ENCODE measurements at regions not wholly inside any gene's neighbourhood (a gene's known extent, or its start where the extent isn't known, plus 50 kb on each side); places are given as distances from the start of the nearest gene placed in this dataset.

DNA sequence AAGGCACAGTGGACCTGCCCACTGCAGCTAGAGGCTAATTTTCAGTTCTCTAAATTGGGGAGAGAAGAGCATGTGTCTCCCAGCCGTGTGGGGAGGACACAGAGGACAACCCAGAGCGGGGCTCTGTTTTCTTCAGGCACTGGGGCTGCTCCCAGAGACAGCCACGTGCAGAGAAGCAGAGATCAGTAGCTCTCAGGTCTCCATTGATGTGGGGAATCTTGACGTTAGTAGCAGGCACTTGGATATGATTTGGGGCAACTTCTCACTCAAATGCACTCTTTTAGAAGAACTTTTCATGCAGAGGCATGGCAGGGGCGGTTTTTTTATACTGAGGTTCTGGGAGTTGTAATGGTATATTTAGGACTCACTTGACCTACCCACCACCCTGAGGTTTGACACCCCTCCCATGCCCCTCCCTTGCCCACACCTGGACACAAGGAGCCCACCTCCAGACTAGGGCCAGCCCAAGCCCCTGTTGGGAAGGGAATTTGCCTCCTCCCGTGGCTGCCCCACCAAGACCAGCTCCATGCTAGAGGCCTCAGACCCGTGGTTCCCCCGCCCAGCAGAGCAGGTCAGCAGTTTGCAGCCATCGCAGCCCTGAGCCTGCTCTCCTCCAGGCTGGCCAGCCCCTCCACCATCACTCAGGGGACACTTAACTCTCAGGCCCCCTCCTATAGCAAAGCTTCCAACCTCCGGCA lies 94.2 kb upstream of the RTL6 start:
- ATAC-seq (ENCODE audit: insufficient number of reproducible peaks, low FRiP score, low read depth) (no peak), DNase-seq (ENCODE audit: low spot score) (no peak)
- no peak overlapping the region for H3K27ac ChIP-seq
- no peaks in the 10 kb centered on the region for H3K9me3 ChIP-seq
- no peak overlapping the region for H3K4me3 ChIP-seq
- no peaks in the 10 kb centered on the region for H3K27me3 ChIP-seq (replicated peaks; ENCODE audit: insufficient read depth)
- TF ChIP-seq, protein P1, sequence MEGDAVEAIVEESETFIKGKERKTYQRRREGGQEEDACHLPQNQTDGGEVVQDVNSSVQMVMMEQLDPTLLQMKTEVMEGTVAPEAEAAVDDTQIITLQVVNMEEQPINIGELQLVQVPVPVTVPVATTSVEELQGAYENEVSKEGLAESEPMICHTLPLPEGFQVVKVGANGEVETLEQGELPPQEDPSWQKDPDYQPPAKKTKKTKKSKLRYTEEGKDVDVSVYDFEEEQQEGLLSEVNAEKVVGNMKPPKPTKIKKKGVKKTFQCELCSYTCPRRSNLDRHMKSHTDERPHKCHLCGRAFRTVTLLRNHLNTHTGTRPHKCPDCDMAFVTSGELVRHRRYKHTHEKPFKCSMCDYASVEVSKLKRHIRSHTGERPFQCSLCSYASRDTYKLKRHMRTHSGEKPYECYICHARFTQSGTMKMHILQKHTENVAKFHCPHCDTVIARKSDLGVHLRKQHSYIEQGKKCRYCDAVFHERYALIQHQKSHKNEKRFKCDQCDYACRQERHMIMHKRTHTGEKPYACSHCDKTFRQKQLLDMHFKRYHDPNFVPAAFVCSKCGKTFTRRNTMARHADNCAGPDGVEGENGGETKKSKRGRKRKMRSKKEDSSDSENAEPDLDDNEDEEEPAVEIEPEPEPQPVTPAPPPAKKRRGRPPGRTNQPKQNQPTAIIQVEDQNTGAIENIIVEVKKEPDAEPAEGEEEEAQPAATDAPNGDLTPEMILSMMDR (IDR thresholded peaks at IDR 0.05), result no peak
- no peaks in the 10 kb centered on the region for H3K36me3 ChIP-seq
- H3K4me1 ChIP-seq (ENCODE audit: control insufficient read depth in 1 of 2, low read depth in 2 of 2), result no peaks in the 10 kb centered on the region

DNA sequence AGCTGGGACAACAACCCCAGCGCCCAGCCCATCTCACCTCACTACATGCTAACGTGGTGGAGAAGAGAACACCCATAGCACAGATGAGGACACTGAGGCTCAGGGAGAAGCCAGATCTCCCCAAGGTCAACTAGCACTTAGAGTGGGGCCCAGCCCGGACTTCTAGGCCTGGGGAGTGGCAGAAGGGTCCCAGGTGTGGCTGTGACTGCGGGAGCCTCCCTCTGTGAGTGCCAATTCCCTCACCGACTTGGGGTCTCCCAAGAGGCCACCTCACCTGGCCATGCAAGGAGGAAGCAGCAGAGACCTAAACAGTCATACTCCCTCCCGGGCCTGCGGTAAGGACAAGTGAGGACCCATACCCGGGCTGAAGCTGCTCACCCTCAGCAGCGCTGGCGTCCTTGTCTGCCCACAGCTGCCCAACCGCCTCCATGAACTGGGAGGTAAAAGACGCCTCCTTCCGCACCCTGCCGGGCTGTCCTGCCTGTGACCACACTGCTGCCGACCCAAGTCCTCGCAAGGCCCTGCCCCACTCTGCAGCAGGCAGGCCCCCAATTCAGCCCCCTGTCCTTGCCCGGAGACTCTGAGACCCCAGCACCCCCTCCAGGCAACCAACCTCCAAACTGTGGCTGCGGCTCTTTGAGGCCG lies 93.2 kb upstream of the RTL6 start:
- no peak overlapping the region for H3K4me3 ChIP-seq
- no peak for ATAC-seq (ENCODE audit: insufficient number of reproducible peaks, low FRiP score, low read depth)
- no peaks in the 10 kb centered on the region for H3K4me1 ChIP-seq (ENCODE audit: control insufficient read depth in 1 of 2, low read depth in 2 of 2)
- H3K9me3 ChIP-seq, result no peaks in the 10 kb centered on the region
- no peaks in the 10 kb centered on the region for H3K36me3 ChIP-seq
- no peaks in the 10 kb centered on the region for H3K27me3 ChIP-seq (replicated peaks; ENCODE audit: insufficient read depth)
- TF ChIP-seq, protein P1 (IDR thresholded peaks at IDR 0.05), result no peak
- no peak for DNase-seq (ENCODE audit: low spot score)
- no peak overlapping the region for H3K27ac ChIP-seq

DNA sequence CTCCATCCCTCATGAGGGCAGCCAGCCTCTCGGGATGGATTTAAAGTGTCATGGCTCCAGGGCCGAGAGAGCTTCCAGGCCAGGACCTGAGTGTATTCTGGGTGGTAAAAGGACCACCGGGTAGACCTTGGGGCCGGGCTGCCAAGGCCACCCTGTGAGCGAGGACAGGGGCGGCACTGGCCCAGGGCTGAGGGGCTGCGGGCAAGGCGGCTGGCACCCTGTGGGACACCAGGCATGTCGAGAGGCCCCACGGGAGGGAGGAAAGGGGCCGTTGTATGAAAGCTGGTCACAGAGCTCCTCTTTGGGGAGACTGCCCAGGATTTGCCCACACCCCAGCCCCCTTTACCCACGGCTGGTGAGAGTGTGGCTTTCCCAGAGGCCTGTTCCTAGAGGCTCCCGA lies 92.3 kb upstream of the RTL6 start:
- Histone ChIP-seq H3K27me3 (replicated peaks; ENCODE audit: insufficient read depth) (no peaks in the 10 kb centered on the region), H3K4me3 (no peak overlapping the region), H3K27ac (no peak overlapping the region), H3K36me3 (no peaks in the 10 kb centered on the region), H3K4me1 (ENCODE audit: control insufficient read depth in 1 of 2, low read depth in 2 of 2) (no peaks in the 10 kb centered on the region), H3K9me3 (no peaks in the 10 kb centered on the region)
- no peak for ATAC-seq (ENCODE audit: insufficient number of reproducible peaks, low FRiP score, low read depth)
- DNase-seq (ENCODE audit: low spot score), result no peak
- TF ChIP-seq, protein P1 (IDR thresholded peaks at IDR 0.05), result no peak

DNA sequence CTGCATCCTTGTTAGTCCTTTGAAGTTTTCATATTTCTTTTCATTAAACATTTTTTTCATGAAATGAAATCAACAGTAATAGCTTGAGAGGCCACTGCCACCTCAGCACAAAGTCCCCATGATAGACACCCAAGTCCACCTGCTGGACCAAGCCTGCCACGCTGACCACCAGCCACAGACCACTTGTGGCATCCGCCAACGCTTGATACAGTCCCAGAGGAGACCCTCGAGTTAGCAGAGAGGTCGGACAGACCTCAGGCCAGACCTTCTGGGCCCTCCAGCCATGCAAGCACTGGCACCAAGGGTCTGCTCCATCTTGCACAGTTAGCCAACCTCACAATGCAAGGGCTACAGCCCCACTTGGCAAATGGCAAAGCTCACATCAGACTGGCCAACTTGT lies 91.8 kb upstream of the RTL6 start:
- TF ChIP-seq, protein P1 (IDR thresholded peaks at IDR 0.05), result no peak
- H3K27ac ChIP-seq, result no peak overlapping the region
- no peaks in the 10 kb centered on the region for H3K9me3 ChIP-seq
- no peaks in the 10 kb centered on the region for H3K27me3 ChIP-seq (replicated peaks; ENCODE audit: insufficient read depth)
- no peaks in the 10 kb centered on the region for H3K36me3 ChIP-seq
- DNase-seq (ENCODE audit: low spot score), result no peak
- ATAC-seq (ENCODE audit: insufficient number of reproducible peaks, low FRiP score, low read depth), result no peak
- H3K4me3 ChIP-seq, result no peak overlapping the region
- H3K4me1 ChIP-seq (ENCODE audit: control insufficient read depth in 1 of 2, low read depth in 2 of 2), result no peaks in the 10 kb centered on the region

DNA sequence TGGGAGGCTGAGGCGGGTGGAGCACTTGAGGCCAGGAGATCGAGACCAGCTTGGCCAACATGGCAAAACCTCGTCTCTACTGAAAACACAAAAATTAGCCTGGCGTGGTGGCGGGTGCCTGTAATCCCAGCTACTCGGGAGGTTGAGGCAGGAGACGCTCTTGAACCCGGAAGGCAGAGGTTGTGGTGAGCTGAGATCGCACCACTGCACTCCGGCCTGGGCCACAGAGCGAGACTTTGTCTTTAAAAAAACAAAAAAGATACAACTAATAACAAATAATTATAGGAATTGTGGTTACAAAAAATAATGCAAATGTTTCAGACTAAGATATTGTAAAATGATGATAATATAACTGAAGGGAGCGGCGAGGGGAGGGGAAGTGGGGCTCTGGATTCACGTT lies 90.3 kb upstream of the RTL6 start:
- H3K9me3 ChIP-seq, result no peaks in the 10 kb centered on the region
- TF ChIP-seq, protein P1 (IDR thresholded peaks at IDR 0.05), result no peak
- DNase-seq (ENCODE audit: low spot score) (no peak), ATAC-seq (ENCODE audit: insufficient number of reproducible peaks, low FRiP score, low read depth) (no peak)
- H3K36me3 ChIP-seq, result no peaks in the 10 kb centered on the region
- H3K4me3 ChIP-seq, result no peak overlapping the region
- H3K27ac ChIP-seq, result no peak overlapping the region
- H3K27me3 ChIP-seq (replicated peaks; ENCODE audit: insufficient read depth), result no peaks in the 10 kb centered on the region
- no peaks in the 10 kb centered on the region for H3K4me1 ChIP-seq (ENCODE audit: control insufficient read depth in 1 of 2, low read depth in 2 of 2)
